ENCODE measurements at regions not wholly inside any gene's neighbourhood (a gene's known extent, or its start where the extent isn't known, plus 50 kb on each side); places are given as distances from the start of the nearest gene placed in this dataset.
"Not testable (repeated sequence)": the region's sequence is repeated elsewhere in the genome, so short reads cannot be mapped to it uniquely, and the experiment has no call there.

GRCh38 chr5:131042021-131042789 is 122.9 kb downstream of the HINT1 start:
- H3K4me3 Mint-ChIP-seq = no peak overlapping the region
- CTCF ChIA-PET = no interaction called here
- no peaks in the 10 kb centered on the region for H3K4me1 Mint-ChIP-seq
- peaks cover 7% of the 10 kb centered on the region for H3K27me3 Mint-ChIP-seq
- peaks cover 4% of the 10 kb centered on the region for H3K9me3 Mint-ChIP-seq
- no peaks in the 10 kb centered on the region for H3K36me3 Mint-ChIP-seq
- H3K27ac Mint-ChIP-seq = no peak overlapping the region
- DNase-seq = no peak

- DNase-seq = no peak
- CTCF ChIA-PET = no interaction called here
- H3K4me3 Mint-ChIP-seq = no peak overlapping the region
- H3K27ac Mint-ChIP-seq = no peak overlapping the region
- no peaks in the 10 kb centered on the region for H3K9me3 Mint-ChIP-seq
- H3K36me3 Mint-ChIP-seq = no peaks in the 10 kb centered on the region
- H3K4me1 Mint-ChIP-seq = no peaks in the 10 kb centered on the region
- H3K27me3 Mint-ChIP-seq = no peaks in the 10 kb centered on the region
Observed at GRCh38 chr5:131023498-131023865, 141.6 kb downstream of the HINT1 start.

GRCh38 chr5:131022811-131023497 is 142.1 kb downstream of the HINT1 start:
- H3K4me3 Mint-ChIP-seq = no peak overlapping the region
- H3K4me1 Mint-ChIP-seq = no peaks in the 10 kb centered on the region
- no peaks in the 10 kb centered on the region for H3K36me3 Mint-ChIP-seq
- H3K27me3 Mint-ChIP-seq = no peaks in the 10 kb centered on the region
- no peak overlapping the region for H3K27ac Mint-ChIP-seq
- CTCF ChIA-PET = no interaction called here
- peaks cover under 1% of the 10 kb centered on the region for H3K9me3 Mint-ChIP-seq
- no peak for DNase-seq

GRCh38 chr5:131021646-131022045 is 143.4 kb downstream of the HINT1 start:
- no peak for DNase-seq
- Mint-ChIP-seq H3K4me1 (peaks cover 11% of the 10 kb centered on the region), H3K27ac (no peak overlapping the region), H3K36me3 (peaks cover 2% of the 10 kb centered on the region), H3K4me3 (no peak overlapping the region), H3K9me3 (peaks cover 3% of the 10 kb centered on the region), H3K27me3 (no peaks in the 10 kb centered on the region)
- CTCF ChIA-PET = no interaction called here

GRCh38 chr5:131019601-131020315 is 145.3 kb downstream of the HINT1 start:
- peaks cover 5% of the 10 kb centered on the region for H3K27me3 Mint-ChIP-seq
- CTCF ChIA-PET = no interaction called here

GRCh38 chr5:131019111-131019510 is 145.9 kb downstream of the HINT1 start:
- Mint-ChIP-seq H3K9me3 (peaks cover 3% of the 10 kb centered on the region), H3K4me1 (peaks cover 13% of the 10 kb centered on the region), H3K27me3 (peaks cover 5% of the 10 kb centered on the region), H3K4me3 (no peak overlapping the region), H3K36me3 (peaks cover 2% of the 10 kb centered on the region), H3K27ac (no peak overlapping the region)
- CTCF ChIA-PET = no interaction called here
- no peak for DNase-seq

More at GRCh38 chr5:131019601-131020315, 145.3 kb downstream of the HINT1 start:
- H3K9me3 Mint-ChIP-seq = peaks cover 3% of the 10 kb centered on the region
- peaks cover 2% of the 10 kb centered on the region for H3K36me3 Mint-ChIP-seq
- no peak for DNase-seq
- H3K4me1 Mint-ChIP-seq = peaks cover 13% of the 10 kb centered on the region
- H3K4me3 Mint-ChIP-seq = no peak overlapping the region
- H3K27ac Mint-ChIP-seq = no peak overlapping the region

GRCh38 chr5:131008329-131008728 is 156.7 kb downstream of the HINT1 start:
- no peak for DNase-seq
- CTCF ChIA-PET = no interaction called here
- no peak overlapping the region for H3K27ac Mint-ChIP-seq
- no peaks in the 10 kb centered on the region for H3K4me1 Mint-ChIP-seq
- H3K27me3 Mint-ChIP-seq = peaks cover 15% of the 10 kb centered on the region
- no peaks in the 10 kb centered on the region for H3K9me3 Mint-ChIP-seq
- H3K36me3 Mint-ChIP-seq = no peaks in the 10 kb centered on the region
- no peak overlapping the region for H3K4me3 Mint-ChIP-seq

- Mint-ChIP-seq H3K4me3 (no peak overlapping the region), H3K9me3 (no peaks in the 10 kb centered on the region), H3K27me3 (peaks cover 12% of the 10 kb centered on the region), H3K36me3 (no peaks in the 10 kb centered on the region), H3K27ac (no peak overlapping the region), H3K4me1 (no peaks in the 10 kb centered on the region)
- DNase-seq = no peak
- CTCF ChIA-PET = no interaction called here
Observed at GRCh38 chr5:131005963-131006684, 158.9 kb downstream of the HINT1 start.

- Mint-ChIP-seq H3K27ac (no peak overlapping the region), H3K27me3 (peaks cover 15% of the 10 kb centered on the region), H3K4me3 (no peak overlapping the region), H3K4me1 (no peaks in the 10 kb centered on the region), H3K36me3 (no peaks in the 10 kb centered on the region), H3K9me3 (no peaks in the 10 kb centered on the region)
- CTCF ChIA-PET = no interaction called here
- DNase-seq = no peak
Observed at GRCh38 chr5:131001507-131001906, 163.5 kb downstream of the HINT1 start.

GRCh38 chr5:131000289-131000688 is 164.8 kb downstream of the HINT1 start:
- Mint-ChIP-seq H3K4me1 (no peaks in the 10 kb centered on the region), H3K9me3 (no peaks in the 10 kb centered on the region)
- CTCF ChIA-PET = no interaction called here

GRCh38 chr5:130996720-130997119 is 168.3 kb downstream of the HINT1 start:
- H3K27ac Mint-ChIP-seq, CTCF ChIA-PET, H3K4me1 Mint-ChIP-seq, H3K4me3 Mint-ChIP-seq, H3K9me3 Mint-ChIP-seq, H3K27me3 Mint-ChIP-seq, DNase-seq, H3K36me3 Mint-ChIP-seq: not testable (repeated sequence)

More at GRCh38 chr5:131000289-131000688, 164.8 kb downstream of the HINT1 start:
- H3K27me3 Mint-ChIP-seq = peaks cover 9% of the 10 kb centered on the region
- no peak overlapping the region for H3K4me3 Mint-ChIP-seq
- H3K27ac Mint-ChIP-seq = no peak overlapping the region
- H3K36me3 Mint-ChIP-seq = no peaks in the 10 kb centered on the region
- no peak for DNase-seq

GRCh38 chr5:130995851-130996250 is 169.2 kb downstream of the HINT1 start:
- Mint-ChIP-seq H3K4me3 (no peak overlapping the region), H3K36me3 (no peaks in the 10 kb centered on the region), H3K9me3 (no peaks in the 10 kb centered on the region), H3K4me1 (no peaks in the 10 kb centered on the region), H3K27ac (no peak overlapping the region), H3K27me3 (peaks cover 7% of the 10 kb centered on the region)
- no peak for DNase-seq
- CTCF ChIA-PET = no interaction called here

- no peaks in the 10 kb centered on the region for H3K9me3 Mint-ChIP-seq
- H3K4me1 Mint-ChIP-seq = no peaks in the 10 kb centered on the region
- CTCF ChIA-PET = no interaction called here
- no peak overlapping the region for H3K27ac Mint-ChIP-seq
- H3K4me3 Mint-ChIP-seq = no peak overlapping the region
- H3K36me3 Mint-ChIP-seq = no peaks in the 10 kb centered on the region
- DNase-seq = no peak
- H3K27me3 Mint-ChIP-seq = peaks cover 4% of the 10 kb centered on the region
Observed at GRCh38 chr5:130995254-130995515, 169.9 kb downstream of the HINT1 start.

GRCh38 chr5:130994496-130995253 is 170.4 kb downstream of the HINT1 start:
- Mint-ChIP-seq H3K36me3 (no peaks in the 10 kb centered on the region), H3K9me3 (no peaks in the 10 kb centered on the region), H3K27me3 (peaks cover 9% of the 10 kb centered on the region), H3K27ac (no peak overlapping the region), H3K4me1 (no peaks in the 10 kb centered on the region), H3K4me3 (no peak overlapping the region)
- DNase-seq = no peak
- CTCF ChIA-PET = no interaction called here

All from activated naive CD4-positive, alpha-beta T cell treated with anti-CD3 and anti-CD28 coated beads, Interleukin-2, amount 10 ng/mL, durations not matched to agents 7 days and 5 days (primary cell).